IPS-NIHi11 (cell line): ENCODE measurements at regions not wholly inside any gene's neighbourhood (a gene's known extent, or its start where the extent isn't known, plus 50 kb on each side); places are given as distances from the start of the nearest gene placed in this dataset.

Experiments used
- DNase-seq: peaks from one replicate; pipeline ENCODE4 v3.0.0; 2012; ENCODE audit warnings: mixed read lengths, low spot score

GRCh38 chr20:63115651-63116411 lies 100.1 kb downstream of the YTHDF1 start:
- DNase-seq, result no peak

- no peak for DNase-seq
Measured at GRCh38 chr20:63114693-63115311, 101.1 kb downstream of the YTHDF1 start.

- DNase-seq, result no peak
Measured at GRCh38 chr20:63114006-63114692, 101.8 kb downstream of the YTHDF1 start.

- no peak for DNase-seq
Measured at GRCh38 chr20:63112491-63113219, 103.3 kb downstream of the YTHDF1 start.

- no peak for DNase-seq
Measured at GRCh38 chr20:63108247-63108646, 101.5 kb upstream of the BHLHE23 start.

- DNase-seq, result no peak
Measured at GRCh38 chr20:63107449-63108200, 100.9 kb upstream of the BHLHE23 start.

- DNase-seq, result no peak
Measured at GRCh38 chr20:63106765-63107448, 100.1 kb upstream of the BHLHE23 start.

GRCh38 chr20:63106108-63106764 lies 99.5 kb upstream of the BHLHE23 start:
- DNase-seq, result no peak

- DNase-seq, result no peak
Measured at GRCh38 chr20:63105211-63106107, 98.7 kb upstream of the BHLHE23 start.

GRCh38 chr20:63104312-63105181 lies 97.8 kb upstream of the BHLHE23 start:
- DNase-seq, result no peak

GRCh38 chr20:63103402-63104311 lies 96.9 kb upstream of the BHLHE23 start:
- no peak for DNase-seq

DNA sequence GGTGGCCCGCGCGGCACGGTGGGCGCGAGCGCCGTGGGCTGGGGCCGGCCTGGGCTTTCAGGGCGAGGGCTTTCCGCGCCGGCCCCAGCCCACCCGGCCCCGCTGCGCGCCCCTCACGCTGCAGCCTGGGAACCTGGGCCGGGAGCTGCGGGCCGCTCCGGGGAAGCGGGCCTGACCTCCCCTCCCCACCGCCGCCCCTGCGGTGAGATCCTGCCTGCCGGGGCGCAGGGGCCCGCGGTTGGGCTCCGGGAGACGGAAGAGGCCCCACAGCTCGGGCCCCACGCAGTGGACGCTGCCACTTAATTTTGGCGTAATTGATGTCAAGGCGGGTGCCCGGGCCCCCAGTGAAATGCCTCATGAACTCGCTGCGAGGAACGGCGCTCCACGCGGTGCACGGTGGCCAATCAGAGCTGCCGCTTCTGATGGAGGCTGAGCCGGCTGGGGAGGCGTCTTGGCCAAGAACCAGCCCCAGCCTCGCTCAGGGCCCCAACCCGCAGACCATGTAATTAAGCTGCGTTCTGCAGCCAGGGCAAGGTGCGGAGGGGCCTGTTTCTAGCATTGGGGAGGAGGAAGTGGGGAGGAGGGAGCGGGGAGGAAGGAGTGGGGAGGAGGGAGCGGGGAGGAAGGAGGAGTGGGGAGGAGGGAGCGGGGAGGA lies 96.1 kb upstream of the BHLHE23 start:
- DNase-seq, result peak; percentile 66

DNA sequence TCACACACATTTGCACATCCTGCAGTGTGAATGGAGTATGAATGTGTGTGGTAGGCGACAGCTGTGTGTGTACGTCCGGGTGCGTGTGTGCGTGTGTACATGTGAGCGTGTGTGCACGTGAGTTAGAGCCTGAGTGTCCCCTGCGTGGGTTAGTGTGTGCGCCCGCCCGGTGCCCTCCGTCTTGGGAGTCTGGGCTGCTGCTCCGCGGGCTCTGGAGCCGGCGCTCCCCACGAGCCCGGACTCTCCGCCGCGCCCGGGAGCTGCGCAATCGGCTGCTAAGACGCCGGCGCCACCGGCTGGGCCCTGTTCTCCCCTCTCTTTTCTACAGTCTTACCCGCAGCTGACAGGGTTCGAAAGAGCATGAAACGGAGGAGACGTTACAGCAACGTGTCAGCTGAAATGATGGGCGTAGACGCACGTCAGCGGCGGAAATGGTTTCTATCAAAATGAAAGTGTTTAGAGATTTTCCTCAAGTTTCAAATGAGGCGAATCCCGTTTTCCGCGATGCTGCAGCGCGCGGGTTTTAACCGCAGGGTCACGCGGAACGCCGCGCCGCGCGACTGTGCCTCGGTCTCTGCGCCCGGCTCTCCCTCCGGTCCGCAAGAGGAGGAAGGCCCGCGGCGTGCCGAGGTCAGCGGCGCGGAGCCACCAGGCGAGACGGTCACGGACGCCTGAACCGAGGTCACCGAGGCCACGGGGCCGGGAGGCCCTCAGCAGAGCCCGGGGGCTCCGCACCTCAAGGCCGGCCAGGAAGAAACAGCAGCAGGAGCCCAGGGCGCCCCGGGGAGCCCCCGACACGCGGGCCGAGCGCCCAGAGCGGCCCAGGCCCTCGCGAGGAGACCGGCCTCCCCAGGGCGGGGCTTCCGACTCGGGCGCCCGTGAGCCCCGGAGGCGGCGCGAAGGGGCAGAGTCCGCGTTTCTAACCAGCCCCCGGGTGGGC lies 95.3 kb upstream of the BHLHE23 start:
- peak; percentile 67 for DNase-seq

- no peak for DNase-seq
Measured at GRCh38 chr20:63100926-63101699, 94.3 kb upstream of the BHLHE23 start.
